Keratinocyte (primary cell): ENCODE measurements at regions not wholly inside any gene's neighbourhood (a gene's known extent, or its start where the extent isn't known, plus 50 kb on each side); places are given as distances from the start of the nearest gene placed in this dataset.
"Not testable (repeated sequence)": the region's sequence is repeated elsewhere in the genome, so short reads cannot be mapped to it uniquely, and the experiment has no call there.

Source experiments
- DNase-seq: peaks from one replicate; pipeline ENCODE4 v3.0.0-alpha.2; 2011; ENCODE audit warnings: low read depth, missing footprints, low spot score
- FAIRE-seq: peaks from 2 replicates; lab custom pipeline; 2011; peaks lifted over from hg19 to GRCh38; lab: Jason Lieb, UNC
- H2AFZ ChIP-seq: 2 replicates; pipeline ENCODE4 v1.6.0; 2012; ENCODE audit warnings: low read length, control low read depth, inconsistent platforms; ENCODE audit not compliant: control insufficient read depth
- H3K27ac ChIP-seq: 2 replicates; pipeline ENCODE4 v1.5.1; 2011; ENCODE audit warnings: low read length; ENCODE audit not compliant: control insufficient read depth, insufficient read depth
- H3K27me3 ChIP-seq: 3 replicates; pipeline ENCODE4 v1.6.0; 2011; ENCODE audit warnings: low read length; ENCODE audit not compliant: control insufficient read depth, insufficient read depth; ENCODE audit errors: extremely low read depth
- H3K36me3 ChIP-seq, 2 experiments: 2 replicates in 1 of 2; 3 replicates in 1 of 2; pipeline ENCODE4 v1.5.1; 2011; ENCODE audit warnings: low read length in 2 of 2, mild to moderate bottlenecking in 1 of 2; ENCODE audit not compliant: control insufficient read depth in 2 of 2, insufficient read depth in 2 of 2; ENCODE audit errors: extremely low read depth in 1 of 2
- H3K4me1 ChIP-seq: 3 replicates; pipeline ENCODE4 v1.5.1; 2011; ENCODE audit warnings: low read length; ENCODE audit not compliant: control insufficient read depth, insufficient read depth; ENCODE audit errors: extremely low read depth
- H3K4me2 ChIP-seq: 3 replicates; pipeline ENCODE4 v1.6.0; 2011; ENCODE audit warnings: low read depth, low read length; ENCODE audit not compliant: control insufficient read depth, insufficient read depth; ENCODE audit errors: extremely low read depth
- H3K4me3 ChIP-seq, 3 experiments: fragments of 200-600 bp in 1 of 3; sonication (generic) in 1 of 3; 2 replicates in 2 of 3; 3 replicates in 1 of 3; pipeline ENCODE4 v1.5.1; 2011 to 2016; ENCODE audit warnings: low read length in 3 of 3, mild to moderate bottlenecking in 3 of 3, control low read depth in 2 of 3, inconsistent platforms in 1 of 3, low read depth in 1 of 3, mixed read lengths in 1 of 3, mixed run types in 1 of 3, moderate library complexity in 1 of 3; ENCODE audit not compliant: control insufficient read depth in 2 of 3, insufficient read depth in 2 of 3; ENCODE audit errors: extremely low read depth in 1 of 3
- H3K79me2 ChIP-seq: 2 replicates; pipeline ENCODE4 v1.6.0; 2012; ENCODE audit warnings: low read length; ENCODE audit not compliant: control insufficient read depth, insufficient read depth
- H3K9ac ChIP-seq: 3 replicates; pipeline ENCODE4 v1.6.0; 2011; ENCODE audit warnings: low read length; ENCODE audit not compliant: control insufficient read depth, insufficient read depth; ENCODE audit errors: extremely low read depth
- H3K9me1 ChIP-seq: 3 replicates; pipeline ENCODE4 v1.6.0; 2011; ENCODE audit warnings: low read length; ENCODE audit not compliant: control insufficient read depth, insufficient read depth; ENCODE audit errors: extremely low read depth
- H3K9me3 ChIP-seq: 2 replicates; pipeline ENCODE4 v1.5.1; 2012; ENCODE audit warnings: low read depth, low read length; ENCODE audit not compliant: control insufficient read depth
- H4K20me1 ChIP-seq: 3 replicates; pipeline ENCODE4 v1.6.0; 2011; ENCODE audit warnings: low read length; ENCODE audit not compliant: control insufficient read depth, insufficient read depth; ENCODE audit errors: extremely low read depth
- CTCF ChIP-seq, 3 experiments: IDR thresholded peaks in 1 of 3; conservative IDR thresholded peaks in 1 of 3; optimal IDR thresholded peaks in 1 of 3; 2 replicates in 2 of 3; 3 replicates in 1 of 3; pipeline versions ENCODE3 to v1.5.1; 2011; ENCODE audit warnings: low read length in 3 of 3, mild to moderate bottlenecking in 3 of 3, moderate library complexity in 2 of 3, control low read depth in 1 of 3, inconsistent platforms in 1 of 3; ENCODE audit not compliant: insufficient read depth in 2 of 3; ENCODE audit errors: extremely low read depth in 1 of 3
- EZH2 ChIP-seq: IDR thresholded peaks from one replicate; pipeline ENCODE4 v1.6.1; 2012; ENCODE audit warnings: inconsistent platforms, mild to moderate bottlenecking, low read length, moderate library complexity
- dilution Hi-C: fragments of 300-500 bp; cut with MboI; formaldehyde crosslinking; loops from one replicate; pipeline ENCODE4 v1.7.0; 2020; ENCODE audit warnings: low sequenced_read_pairs; ENCODE audit not compliant: extremely low pct_ligation_motif_present

GRCh38 chr4:31199644-31200043 lies 479.5 kb downstream of the PCDH7 start:
- H2AFZ ChIP-seq, result no peak overlapping the region
- H3K79me2 ChIP-seq, result no peaks in the 10 kb centered on the region
- no peak overlapping the region for H3K9ac ChIP-seq
- TF ChIP-seq EZH2 (no peak), CTCF (optimal IDR thresholded peaks at IDR 0.05 in 1 of 3, IDR thresholded peaks at IDR 0.05 in 1 of 3, conservative IDR thresholded peaks at IDR 0.05 in 1 of 3; ENCODE audit: extremely low read depth in 1 of 3, insufficient read depth in 2 of 3, low read length in 3 of 3) (no peak)
- H3K4me2 ChIP-seq, result no peak overlapping the region
- H3K9me1 ChIP-seq, result no peaks in the 10 kb centered on the region
- DNase-seq (no peak), FAIRE-seq (no peak)
- no peaks in the 10 kb centered on the region for H3K27me3 ChIP-seq
- no peaks in the 10 kb centered on the region for H3K4me1 ChIP-seq
- dilution Hi-C loops, result no loop called here
- H3K36me3 ChIP-seq, result no peaks in the 10 kb centered on the region
- H4K20me1 ChIP-seq, result no peaks in the 10 kb centered on the region
- H3K27ac ChIP-seq, result no peak overlapping the region
- peaks cover 2% of the 10 kb centered on the region for H3K9me3 ChIP-seq
- no peak overlapping the region for H3K4me3 ChIP-seq

- H3K79me2 ChIP-seq, H3K4me3 ChIP-seq, H3K9me3 ChIP-seq, DNase-seq, H3K4me1 ChIP-seq, H3K9me1 ChIP-seq, FAIRE-seq, H3K4me2 ChIP-seq, H2AFZ ChIP-seq, H3K27ac ChIP-seq, dilution Hi-C loops, H3K27me3 ChIP-seq, H3K9ac ChIP-seq, H4K20me1 ChIP-seq, H3K36me3 ChIP-seq: not testable (repeated sequence)
These were observed 481.9 kb downstream of the PCDH7 start for GRCh38 chr4:31202054-31202453.

DNA sequence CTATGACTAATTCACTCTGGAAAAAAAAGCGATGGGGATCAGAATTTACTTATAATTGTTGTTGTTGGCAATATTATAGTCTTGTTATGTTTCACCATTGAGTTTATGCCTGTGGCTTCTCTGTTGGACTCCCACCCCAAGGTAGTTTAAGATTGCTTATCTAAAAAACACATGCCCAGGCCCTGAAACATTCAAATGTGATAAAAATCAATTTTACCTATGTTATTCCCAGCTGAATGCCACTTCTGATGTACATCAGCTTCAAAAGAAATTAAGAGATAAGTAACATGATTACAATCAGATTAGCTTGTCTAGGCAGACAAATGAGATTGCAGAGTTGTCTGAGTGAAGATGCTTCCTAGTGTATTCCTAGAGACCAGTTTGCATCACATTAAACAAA lies 484.7 kb downstream of the PCDH7 start:
- Histone ChIP-seq H3K4me1 (no peaks in the 10 kb centered on the region), H3K4me3 (no peak overlapping the region), H2AFZ (no peak overlapping the region), H3K9me3 (no peaks in the 10 kb centered on the region), H3K79me2 (no peaks in the 10 kb centered on the region), H3K9ac (no peak overlapping the region), H3K27me3 (no peaks in the 10 kb centered on the region), H4K20me1 (no peaks in the 10 kb centered on the region), H3K4me2 (no peak overlapping the region), H3K27ac (no peak overlapping the region), H3K36me3 (no peaks in the 10 kb centered on the region), H3K9me1 (no peaks in the 10 kb centered on the region)
- dilution Hi-C loops, result no loop called here
- no peak for TF ChIP-seq EZH2
- no peak for TF ChIP-seq CTCF (optimal IDR thresholded peaks at IDR 0.05 in 1 of 3, IDR thresholded peaks at IDR 0.05 in 1 of 3, conservative IDR thresholded peaks at IDR 0.05 in 1 of 3; ENCODE audit: extremely low read depth in 1 of 3, insufficient read depth in 2 of 3, low read length in 3 of 3)
- DNase-seq (no peak), FAIRE-seq (no peak)
